Upper lobe of left lung (tissue), 6 donors: ENCODE measurements at regions not wholly inside any gene's neighbourhood (a gene's known extent, or its start where the extent isn't known, plus 50 kb on each side); places are given as distances from the start of the nearest gene placed in this dataset.
A peak's percentile ranks its signal among the peaks of the same experiment; 100 is the strongest.

Experiments
- ATAC-seq, 2 donors: fragments of 200-7000 bp; cut with Tn5 transposase; one replicate each; pipeline ENCODE4 v1.9.1; 2022; ENCODE audit warnings: mild to moderate bottlenecking in 2 of 2, moderate library complexity in 2 of 2; ENCODE audit not compliant: low FRiP score in 2 of 2
- DNase-seq, 2 donors: peaks; one replicate each; pipeline ENCODE4 v3.0.0-alpha.2; 2019 to 2020
- H3K27ac ChIP-seq, 4 donors: fragments of 200-600 bp; sonication (generic); one replicate each; pipeline ENCODE4 v1.5.1; 2016 to 2019
- H3K27me3 ChIP-seq, 4 donors: fragments of 200-600 bp; sonication (generic); one replicate each; pipeline ENCODE4 v1.5.1; 2017 to 2019
- H3K36me3 ChIP-seq, 4 donors: fragments of 200-600 bp; sonication (generic); one replicate each; pipeline ENCODE4 v1.5.1; 2016 to 2019
- H3K4me1 ChIP-seq, 4 donors: fragments of 200-600 bp; sonication (generic); one replicate each; pipeline ENCODE4 v1.5.1; 2018 to 2019
- H3K4me3 ChIP-seq, 4 donors: fragments of 200-600 bp; sonication (generic); one replicate each; pipeline ENCODE4 v1.5.1; 2017 to 2019; ENCODE audit warnings: mild to moderate bottlenecking in 2 of 4, moderate library complexity in 1 of 4
- H3K9me3 ChIP-seq, 4 donors: fragments of 200-600 bp; sonication (generic); one replicate each; pipeline ENCODE4 v1.5.1; 2018 to 2019
- CTCF ChIP-seq, 6 experiments: fragments of 450-650 bp in 4 of 6; fragments of 200-600 bp in 2 of 6; sonication (generic) in 2 of 6; IDR thresholded peaks; one replicate each; pipeline ENCODE4 v1.5.1; 2016 to 2019; ENCODE audit warnings: antibody characterized with exemption in 6 of 6
- EP300 ChIP-seq, 4 donors: sonication (generic); formaldehyde crosslinking; IDR thresholded peaks; one replicate each; pipeline ENCODE4 v1.5.1; 2017; ENCODE audit warnings: antibody characterized with exemption in 4 of 4, control low read depth in 2 of 4
- POLR2A ChIP-seq, 4 donors: fragments of 450-650 bp; IDR thresholded peaks; one replicate each; pipeline ENCODE4 v1.5.1; 2016 to 2017; ENCODE audit warnings: antibody characterized with exemption in 4 of 4, mild to moderate bottlenecking in 2 of 4
- POLR2AphosphoS5 ChIP-seq, 2 donors: sonication (generic); formaldehyde crosslinking; IDR thresholded peaks; one replicate each; pipeline ENCODE4 v1.5.1; 2017; ENCODE audit warnings: antibody characterized with exemption in 2 of 2
- WGBS, 2 donors: methylation state at CpG; one replicate each; pipeline ENCODE4 v1.1.5; 2017 to 2018; 5-methylcytosine and 5-hydroxymethylcytosine counted together
- donor health status: DM: no; HTN: no; CAD: no; lungs with moderate emphysema.
- donor health status: DM: no; HTN: yes; CAD: no; lungs with severe emphysema.

- ATAC-seq, result peak; percentile 13 to 19
- H3K4me1 ChIP-seq, result no peaks in the 10 kb centered on the region
Observed at GRCh38 chr1:55402671-55403464, 187.7 kb upstream of the USP24 start.

GRCh38 chr1:55402142-55402541 is 187.0 kb upstream of the USP24 start:
- Histone ChIP-seq H3K4me1 (no peaks in the 10 kb centered on the region), H3K27me3 (no peaks in the 10 kb centered on the region), H3K9me3 (no peaks in the 10 kb centered on the region), H3K4me3 (no peak overlapping the region), H3K36me3 (no peaks in the 10 kb centered on the region), H3K27ac (no peak overlapping the region)
- DNase-seq (no peak), ATAC-seq (peak in 1 of 2 donors; percentile 77)
- 69 to 83% methylated on average over 3 of the region's 3 CpGs for WGBS, 2 donors
- TF ChIP-seq POLR2A (IDR thresholded peaks at IDR 0.05) (no peak), EP300 (IDR thresholded peaks at IDR 0.05) (no peak), CTCF (IDR thresholded peaks at IDR 0.05) (no peak), POLR2AphosphoS5 (IDR thresholded peaks at IDR 0.05) (no peak)

More at GRCh38 chr1:55402671-55403464, 187.7 kb upstream of the USP24 start:
- no peak overlapping the region for H3K27ac ChIP-seq
- TF ChIP-seq EP300 (IDR thresholded peaks at IDR 0.05) (no peak), CTCF (IDR thresholded peaks at IDR 0.05) (no peak), POLR2A (IDR thresholded peaks at IDR 0.05) (no peak), POLR2AphosphoS5 (IDR thresholded peaks at IDR 0.05) (no peak)
- H3K36me3 ChIP-seq, result no peaks in the 10 kb centered on the region
- H3K9me3 ChIP-seq, result no peaks in the 10 kb centered on the region
- no peaks in the 10 kb centered on the region for H3K27me3 ChIP-seq
- no peak for DNase-seq
- no peak overlapping the region for H3K4me3 ChIP-seq
- 92% methylated on average over 2 of the region's 2 CpGs for WGBS, 2 donors

GRCh38 chr1:55400508-55400907 is 185.3 kb upstream of the USP24 start:
- ATAC-seq (no peak), DNase-seq (peak in 1 of 2 donors; percentile 38)
- Histone ChIP-seq H3K27ac (no peak overlapping the region), H3K9me3 (no peaks in the 10 kb centered on the region), H3K4me3 (no peak overlapping the region), H3K36me3 (no peaks in the 10 kb centered on the region), H3K27me3 (no peaks in the 10 kb centered on the region), H3K4me1 (no peaks in the 10 kb centered on the region)
- 75 to 76% methylated on average over 8 of the region's 8 CpGs for WGBS, 2 donors
- no peak for TF ChIP-seq CTCF (IDR thresholded peaks at IDR 0.05)
- no peak for TF ChIP-seq EP300 (IDR thresholded peaks at IDR 0.05)
- TF ChIP-seq POLR2A (IDR thresholded peaks at IDR 0.05), result no peak

- DNase-seq (no peak), ATAC-seq (no peak)
- WGBS, 2 donors, result 43 to 56% methylated on average over 5 of the region's 5 CpGs
- peaks cover 0 to 1% (median 0%) of the 10 kb centered on the region in 4 donors for H3K9me3 ChIP-seq
- H3K4me3 ChIP-seq, result no peak overlapping the region
- no peaks in the 10 kb centered on the region for H3K4me1 ChIP-seq
- H3K27me3 ChIP-seq, result no peaks in the 10 kb centered on the region
- no peak for TF ChIP-seq POLR2AphosphoS5 (IDR thresholded peaks at IDR 0.05)
- no peak for TF ChIP-seq POLR2A (IDR thresholded peaks at IDR 0.05)
- TF ChIP-seq EP300 (IDR thresholded peaks at IDR 0.05), result no peak
- TF ChIP-seq CTCF (IDR thresholded peaks at IDR 0.05), result no peak
- H3K27ac ChIP-seq, result no peak overlapping the region
- H3K36me3 ChIP-seq, result no peaks in the 10 kb centered on the region
Observed at GRCh38 chr1:55399346-55399745, 184.2 kb upstream of the USP24 start.

GRCh38 chr1:55396381-55396891 is 181.3 kb upstream of the USP24 start:
- Histone ChIP-seq H3K36me3 (no peaks in the 10 kb centered on the region), H3K27me3 (no peaks in the 10 kb centered on the region), H3K4me3 (no peak overlapping the region), H3K4me1 (no peaks in the 10 kb centered on the region), H3K9me3 (peaks cover 0 to 7% (median 0%) of the 10 kb centered on the region in 4 donors), H3K27ac (no peak overlapping the region)
- 80 to 83% methylated on average over 5 of the region's 5 CpGs for WGBS, 2 donors
- TF ChIP-seq CTCF (IDR thresholded peaks at IDR 0.05), result no peak
- TF ChIP-seq POLR2A (IDR thresholded peaks at IDR 0.05), result no peak
- no peak for TF ChIP-seq POLR2AphosphoS5 (IDR thresholded peaks at IDR 0.05)
- TF ChIP-seq EP300 (IDR thresholded peaks at IDR 0.05), result no peak
- ATAC-seq, result no peak
- no peak for DNase-seq
